ENCODE measurements at regions not wholly inside any gene's neighbourhood (a gene's known extent, or its start where the extent isn't known, plus 50 kb on each side); places are given as distances from the start of the nearest gene placed in this dataset.
"Not testable (repeated sequence)": the region's sequence is repeated elsewhere in the genome, so short reads cannot be mapped to it uniquely, and the experiment has no call there.

- DNase-seq = peak; percentile 72
Measured at GRCh38 chr10:121138112-121138860, 287.1 kb downstream of the WDR11 start.

- no peak for DNase-seq
Measured at GRCh38 chr10:121138918-121139317, 287.8 kb downstream of the WDR11 start.

- not testable (repeated sequence) for DNase-seq
Measured at GRCh38 chr10:121145802-121146395, 294.7 kb downstream of the WDR11 start.

- DNase-seq = no peak
Measured at GRCh38 chr10:121148921-121149320, 297.8 kb downstream of the WDR11 start.

GRCh38 chr10:121152033-121152432 is 300.9 kb downstream of the WDR11 start:
- no peak for DNase-seq

- DNase-seq = no peak
Measured at GRCh38 chr10:121152935-121153334, 301.8 kb downstream of the WDR11 start.

GRCh38 chr10:121154310-121154709 is 303.1 kb downstream of the WDR11 start:
- no peak for DNase-seq

- DNase-seq = no peak
Measured at GRCh38 chr10:121154846-121155245, 303.7 kb downstream of the WDR11 start.

GRCh38 chr10:121155742-121156474 is 304.7 kb downstream of the WDR11 start:
- DNase-seq = no peak

GRCh38 chr10:121157998-121158397 is 306.8 kb downstream of the WDR11 start:
- DNase-seq = no peak

GRCh38 chr10:121158988-121159579 is 307.9 kb downstream of the WDR11 start:
- no peak for DNase-seq

GRCh38 chr10:121159670-121160069 is 308.5 kb downstream of the WDR11 start:
- no peak for DNase-seq

GRCh38 chr10:121165276-121165675 is 314.1 kb downstream of the WDR11 start:
- no peak for DNase-seq

GRCh38 chr10:121167534-121168243 is 316.5 kb downstream of the WDR11 start:
- no peak for DNase-seq

- DNase-seq = peak; percentile 17
Measured at GRCh38 chr10:121168545-121169216, 317.5 kb downstream of the WDR11 start.

- DNase-seq = no peak
Measured at GRCh38 chr10:121169406-121169805, 318.2 kb downstream of the WDR11 start.

- no peak for DNase-seq
Measured at GRCh38 chr10:121171825-121172787, 320.9 kb downstream of the WDR11 start.

- DNase-seq = no peak
Measured at GRCh38 chr10:121179006-121179405, 327.8 kb downstream of the WDR11 start.

- DNase-seq = no peak
Measured at GRCh38 chr10:121182219-121182618, 331.1 kb downstream of the WDR11 start.

GRCh38 chr10:121183236-121183635 is 332.1 kb downstream of the WDR11 start:
- DNase-seq = peak; percentile 88

GRCh38 chr10:121183707-121184106 is 332.5 kb downstream of the WDR11 start:
- DNase-seq = no peak

All from NCI-H82 (cell line).